ENCODE measurements at regions not wholly inside any gene's neighbourhood (a gene's known extent, or its start where the extent isn't known, plus 50 kb on each side); places are given as distances from the start of the nearest gene placed in this dataset.

GRCh38 chr21:25402134-25402961 lies 204.9 kb downstream of the MRPL39 start:
- Histone ChIP-seq H3K4me1 (ENCODE audit: control insufficient read depth, insufficient read depth, low read length) (0 out of 2 replicates have a peak, but pooled peaks cover 2% of the 10 kb centered on the region), H3K9me3 (ENCODE audit: control insufficient read depth, insufficient read depth, low read depth, low read length) (no peaks in the 10 kb centered on the region), H3K9ac (ENCODE audit: low read length) (no peak overlapping the region), H3K36me3 (ENCODE audit: control insufficient read depth, insufficient read depth, low read length) (no peaks in the 10 kb centered on the region), H3K4me3 (ENCODE audit: low read depth, low read length) (no peak overlapping the region), H3K27ac (ENCODE audit: low read depth, low read length) (no peak overlapping the region), H3K27me3 (ENCODE audit: control insufficient read depth, insufficient read depth, low read length) (no peaks in the 10 kb centered on the region)

- H3K27ac ChIP-seq (ENCODE audit: low read depth, low read length), result no peak overlapping the region
- H3K9ac ChIP-seq (ENCODE audit: low read length), result no peak overlapping the region
- H3K27me3 ChIP-seq (ENCODE audit: control insufficient read depth, insufficient read depth, low read length), result no peaks in the 10 kb centered on the region
- H3K36me3 ChIP-seq (ENCODE audit: control insufficient read depth, insufficient read depth, low read length), result no peaks in the 10 kb centered on the region
- H3K4me3 ChIP-seq (ENCODE audit: low read depth, low read length), result no peak overlapping the region
- no peaks in the 10 kb centered on the region for H3K9me3 ChIP-seq (ENCODE audit: control insufficient read depth, insufficient read depth, low read depth, low read length)
- 0 out of 2 replicates have a peak, but pooled peaks cover 2% of the 10 kb centered on the region for H3K4me1 ChIP-seq (ENCODE audit: control insufficient read depth, insufficient read depth, low read length)
Measured at GRCh38 chr21:25400427-25400826, 206.9 kb downstream of the MRPL39 start.

GRCh38 chr21:25398630-25399029 lies 208.7 kb downstream of the MRPL39 start:
- Histone ChIP-seq H3K9me3 (ENCODE audit: control insufficient read depth, insufficient read depth, low read depth, low read length) (no peaks in the 10 kb centered on the region), H3K9ac (ENCODE audit: low read length) (no peak overlapping the region), H3K36me3 (ENCODE audit: control insufficient read depth, insufficient read depth, low read length) (no peaks in the 10 kb centered on the region), H3K4me1 (ENCODE audit: control insufficient read depth, insufficient read depth, low read length) (0 out of 2 replicates have a peak, but pooled peaks cover 2% of the 10 kb centered on the region), H3K27ac (ENCODE audit: low read depth, low read length) (no peak overlapping the region), H3K4me3 (ENCODE audit: low read depth, low read length) (no peak overlapping the region), H3K27me3 (ENCODE audit: control insufficient read depth, insufficient read depth, low read length) (no peaks in the 10 kb centered on the region)

GRCh38 chr21:25396135-25396711 lies 211.1 kb downstream of the MRPL39 start:
- Histone ChIP-seq H3K9me3 (ENCODE audit: control insufficient read depth, insufficient read depth, low read depth, low read length) (no peaks in the 10 kb centered on the region), H3K9ac (ENCODE audit: low read length) (no peak overlapping the region), H3K4me1 (ENCODE audit: control insufficient read depth, insufficient read depth, low read length) (0 out of 2 replicates have a peak, but pooled peaks cover 2% of the 10 kb centered on the region), H3K27ac (ENCODE audit: low read depth, low read length) (no peak overlapping the region), H3K4me3 (ENCODE audit: low read depth, low read length) (no peak overlapping the region), H3K27me3 (ENCODE audit: control insufficient read depth, insufficient read depth, low read length) (no peaks in the 10 kb centered on the region), H3K36me3 (ENCODE audit: control insufficient read depth, insufficient read depth, low read length) (no peaks in the 10 kb centered on the region)

- no peak overlapping the region for H3K9ac ChIP-seq (ENCODE audit: low read length)
- 0 out of 2 replicates have a peak, but pooled peaks cover 4% of the 10 kb centered on the region for H3K4me1 ChIP-seq (ENCODE audit: control insufficient read depth, insufficient read depth, low read length)
- H3K9me3 ChIP-seq (ENCODE audit: control insufficient read depth, insufficient read depth, low read depth, low read length), result no peaks in the 10 kb centered on the region
- H3K4me3 ChIP-seq (ENCODE audit: low read depth, low read length), result no peak overlapping the region
- H3K36me3 ChIP-seq (ENCODE audit: control insufficient read depth, insufficient read depth, low read length), result no peaks in the 10 kb centered on the region
- no peaks in the 10 kb centered on the region for H3K27me3 ChIP-seq (ENCODE audit: control insufficient read depth, insufficient read depth, low read length)
- no peak overlapping the region for H3K27ac ChIP-seq (ENCODE audit: low read depth, low read length)
Measured at GRCh38 chr21:25391777-25392176, 215.5 kb downstream of the MRPL39 start.

GRCh38 chr21:25390701-25391100 lies 216.6 kb downstream of the MRPL39 start:
- Histone ChIP-seq H3K27me3 (ENCODE audit: control insufficient read depth, insufficient read depth, low read length) (no peaks in the 10 kb centered on the region), H3K27ac (ENCODE audit: low read depth, low read length) (no peak overlapping the region), H3K36me3 (ENCODE audit: control insufficient read depth, insufficient read depth, low read length) (no peaks in the 10 kb centered on the region), H3K9ac (ENCODE audit: low read length) (no peak overlapping the region), H3K4me3 (ENCODE audit: low read depth, low read length) (no peak overlapping the region), H3K9me3 (ENCODE audit: control insufficient read depth, insufficient read depth, low read depth, low read length) (no peaks in the 10 kb centered on the region), H3K4me1 (ENCODE audit: control insufficient read depth, insufficient read depth, low read length) (peaks cover 7% of the 10 kb centered on the region)

GRCh38 chr21:25387665-25388064 lies 219.6 kb downstream of the MRPL39 start:
- Histone ChIP-seq H3K9me3 (ENCODE audit: control insufficient read depth, insufficient read depth, low read depth, low read length) (no peaks in the 10 kb centered on the region), H3K27me3 (ENCODE audit: control insufficient read depth, insufficient read depth, low read length) (no peaks in the 10 kb centered on the region), H3K36me3 (ENCODE audit: control insufficient read depth, insufficient read depth, low read length) (no peaks in the 10 kb centered on the region), H3K27ac (ENCODE audit: low read depth, low read length) (no peak overlapping the region), H3K4me3 (ENCODE audit: low read depth, low read length) (no peak overlapping the region), H3K4me1 (ENCODE audit: control insufficient read depth, insufficient read depth, low read length) (peaks cover 7% of the 10 kb centered on the region), H3K9ac (ENCODE audit: low read length) (no peak overlapping the region)

- Histone ChIP-seq H3K36me3 (ENCODE audit: control insufficient read depth, insufficient read depth, low read length) (no peaks in the 10 kb centered on the region), H3K4me1 (ENCODE audit: control insufficient read depth, insufficient read depth, low read length) (peaks cover 7% of the 10 kb centered on the region), H3K27ac (ENCODE audit: low read depth, low read length) (no peak overlapping the region), H3K9ac (ENCODE audit: low read length) (no peak overlapping the region), H3K4me3 (ENCODE audit: low read depth, low read length) (no peak overlapping the region), H3K9me3 (ENCODE audit: control insufficient read depth, insufficient read depth, low read depth, low read length) (no peaks in the 10 kb centered on the region), H3K27me3 (ENCODE audit: control insufficient read depth, insufficient read depth, low read length) (no peaks in the 10 kb centered on the region)
Measured at GRCh38 chr21:25385911-25386474, 221.3 kb downstream of the MRPL39 start.

- Histone ChIP-seq H3K27ac (ENCODE audit: low read depth, low read length) (no peak overlapping the region), H3K4me3 (ENCODE audit: low read depth, low read length) (no peak overlapping the region), H3K9me3 (ENCODE audit: control insufficient read depth, insufficient read depth, low read depth, low read length) (no peaks in the 10 kb centered on the region), H3K4me1 (ENCODE audit: control insufficient read depth, insufficient read depth, low read length) (peaks cover 7% of the 10 kb centered on the region), H3K36me3 (ENCODE audit: control insufficient read depth, insufficient read depth, low read length) (no peaks in the 10 kb centered on the region), H3K27me3 (ENCODE audit: control insufficient read depth, insufficient read depth, low read length) (no peaks in the 10 kb centered on the region), H3K9ac (ENCODE audit: low read length) (no peak overlapping the region)
Measured at GRCh38 chr21:25385341-25385740, 221.9 kb downstream of the MRPL39 start.

- H3K4me1 ChIP-seq (ENCODE audit: control insufficient read depth, insufficient read depth, low read length), result peaks cover 7% of the 10 kb centered on the region
- no peak overlapping the region for H3K9ac ChIP-seq (ENCODE audit: low read length)
- no peaks in the 10 kb centered on the region for H3K27me3 ChIP-seq (ENCODE audit: control insufficient read depth, insufficient read depth, low read length)
- H3K4me3 ChIP-seq (ENCODE audit: low read depth, low read length), result no peak overlapping the region
- H3K36me3 ChIP-seq (ENCODE audit: control insufficient read depth, insufficient read depth, low read length), result no peaks in the 10 kb centered on the region
- no peak overlapping the region for H3K27ac ChIP-seq (ENCODE audit: low read depth, low read length)
- H3K9me3 ChIP-seq (ENCODE audit: control insufficient read depth, insufficient read depth, low read depth, low read length), result no peaks in the 10 kb centered on the region
Measured at GRCh38 chr21:25384782-25385181, 222.5 kb downstream of the MRPL39 start.

- H3K9me3 ChIP-seq (ENCODE audit: control insufficient read depth, insufficient read depth, low read depth, low read length), result no peaks in the 10 kb centered on the region
- no peak overlapping the region for H3K9ac ChIP-seq (ENCODE audit: low read length)
- no peak overlapping the region for H3K27ac ChIP-seq (ENCODE audit: low read depth, low read length)
- H3K36me3 ChIP-seq (ENCODE audit: control insufficient read depth, insufficient read depth, low read length), result no peaks in the 10 kb centered on the region
- no peaks in the 10 kb centered on the region for H3K27me3 ChIP-seq (ENCODE audit: control insufficient read depth, insufficient read depth, low read length)
- peaks cover 7% of the 10 kb centered on the region for H3K4me1 ChIP-seq (ENCODE audit: control insufficient read depth, insufficient read depth, low read length)
- H3K4me3 ChIP-seq (ENCODE audit: low read depth, low read length), result no peak overlapping the region
Measured at GRCh38 chr21:25383545-25383944, 223.7 kb downstream of the MRPL39 start.

Data from HUES6 (cell line).